ENCODE measurements at regions not wholly inside any gene's neighbourhood (a gene's known extent, or its start where the extent isn't known, plus 50 kb on each side); places are given as distances from the start of the nearest gene placed in this dataset.
"Not testable (repeated sequence)": the region's sequence is repeated elsewhere in the genome, so short reads cannot be mapped to it uniquely, and the experiment has no call there.

DNA sequence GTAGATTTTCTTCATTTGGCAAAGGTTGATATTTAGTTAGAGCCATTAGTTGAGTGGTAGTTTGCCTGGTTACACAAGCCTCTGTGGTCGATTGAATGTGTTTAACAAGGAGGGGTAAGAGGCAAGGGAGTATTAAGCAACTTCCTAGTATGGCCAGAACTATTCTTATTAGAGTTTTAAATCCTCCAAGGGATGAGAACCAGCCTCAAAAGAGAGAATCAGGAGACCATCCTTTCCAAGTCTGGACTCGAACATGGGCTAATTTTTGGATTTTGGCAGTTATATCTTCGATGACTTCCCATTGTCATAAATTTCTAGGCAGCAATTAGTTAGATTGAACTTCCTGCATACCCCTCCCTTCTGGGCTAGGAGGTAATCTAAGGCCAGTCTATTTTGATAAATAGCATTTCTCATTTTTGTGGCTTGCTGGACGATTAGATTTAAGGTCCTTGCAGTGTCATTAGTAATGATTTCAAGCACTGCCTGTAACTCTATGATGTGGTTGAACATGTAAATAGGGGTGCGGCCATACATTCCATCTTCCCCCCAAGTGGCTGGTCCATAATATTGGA, 219.5 kb upstream of the KCND2 start:
- DNase-seq: no peak

DNA sequence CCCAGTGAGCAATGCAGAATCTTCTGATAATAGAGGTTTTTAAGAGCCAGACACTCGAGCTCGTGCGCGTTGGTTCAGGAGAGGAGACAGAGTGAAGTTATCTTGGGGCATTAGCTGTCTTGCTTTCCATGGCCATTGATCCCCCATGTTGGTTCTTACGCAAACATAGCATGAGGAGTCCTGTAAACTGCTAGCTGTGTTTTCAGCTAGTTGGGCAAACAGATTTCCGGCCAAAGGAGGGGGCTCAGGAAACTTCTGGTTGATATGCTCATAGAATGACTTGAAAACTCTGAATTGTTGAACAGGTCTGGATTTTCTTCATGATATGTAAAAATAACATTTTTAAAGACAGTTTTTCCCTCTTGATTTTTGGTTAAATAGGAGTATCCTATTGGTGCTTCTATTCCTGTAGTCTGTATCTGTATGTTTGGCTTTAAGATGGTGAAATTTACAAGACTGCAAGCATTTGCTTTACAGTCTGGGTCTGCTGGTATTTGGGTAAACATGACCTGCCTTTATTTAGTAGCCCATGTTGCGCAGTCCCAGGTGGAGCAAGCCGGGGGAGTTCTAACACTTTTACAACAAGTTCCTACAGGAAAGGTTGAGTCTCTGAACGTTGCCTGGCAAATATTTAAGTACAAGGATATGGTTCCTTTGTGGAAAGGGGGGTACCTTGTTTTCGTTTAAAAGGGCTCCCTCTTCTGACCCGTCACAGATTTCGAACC, 218.4 kb upstream of the KCND2 start:
- no peak for DNase-seq

DNA sequence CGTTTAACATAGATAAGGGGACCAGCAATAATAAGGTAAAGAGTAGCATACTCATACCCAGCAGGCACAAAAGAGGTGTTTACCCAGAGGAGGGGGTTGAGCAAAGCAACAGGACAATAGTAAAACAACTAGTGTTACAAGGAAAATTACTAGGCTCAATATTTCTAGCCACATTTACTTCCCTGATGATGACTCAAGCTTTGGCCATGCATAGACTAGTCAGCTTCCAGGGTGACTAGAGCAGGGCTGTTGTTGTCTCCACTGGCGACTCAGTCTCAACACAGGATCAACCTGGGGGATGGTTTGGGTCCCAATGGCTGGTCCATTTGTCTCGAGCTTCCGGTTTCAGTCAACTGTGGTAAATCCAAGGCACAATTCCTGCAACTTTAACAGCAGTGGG, 217.7 kb upstream of the KCND2 start:
- no peak for DNase-seq

DNA sequence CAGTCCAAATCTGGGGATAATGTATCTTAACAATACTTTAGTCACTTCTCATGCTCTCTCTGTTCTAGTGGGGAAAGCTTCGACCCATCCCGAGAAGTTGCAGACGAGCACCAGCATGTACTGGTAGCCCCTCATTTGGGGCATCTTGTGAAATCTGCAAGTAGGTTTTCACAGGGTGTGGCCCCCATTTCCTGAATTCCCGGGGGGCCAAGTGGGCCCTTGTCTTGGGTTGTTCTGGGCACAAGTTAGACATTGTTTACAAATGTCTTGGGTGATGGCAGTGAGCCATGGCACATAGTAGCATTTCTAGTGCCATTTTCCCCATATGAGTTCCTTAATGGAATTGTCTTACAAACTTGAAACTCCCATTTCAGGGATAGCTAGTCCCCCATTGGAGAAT, 216.7 kb upstream of the KCND2 start:
- DNase-seq: no peak

DNA sequence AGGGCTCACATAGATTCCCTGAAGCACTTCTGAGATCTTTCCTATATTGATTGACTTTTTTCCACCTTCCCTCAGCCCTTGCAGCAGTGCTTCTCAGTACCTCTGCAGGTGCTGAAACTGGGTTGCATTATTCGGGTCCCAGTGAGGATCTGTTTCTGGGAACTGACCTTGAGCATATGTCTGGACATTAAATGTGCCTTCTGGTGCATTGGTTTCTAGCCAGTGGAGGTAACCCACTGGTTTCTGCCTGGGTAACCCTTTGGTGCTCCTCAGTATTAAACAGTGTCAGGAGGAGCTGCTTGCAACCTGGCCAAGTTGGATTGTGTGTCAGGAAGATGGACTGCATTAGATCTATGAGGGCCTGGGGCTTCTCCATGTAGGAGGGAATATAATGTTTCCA, 213.3 kb upstream of the KCND2 start:
- DNase-seq: no peak

DNA sequence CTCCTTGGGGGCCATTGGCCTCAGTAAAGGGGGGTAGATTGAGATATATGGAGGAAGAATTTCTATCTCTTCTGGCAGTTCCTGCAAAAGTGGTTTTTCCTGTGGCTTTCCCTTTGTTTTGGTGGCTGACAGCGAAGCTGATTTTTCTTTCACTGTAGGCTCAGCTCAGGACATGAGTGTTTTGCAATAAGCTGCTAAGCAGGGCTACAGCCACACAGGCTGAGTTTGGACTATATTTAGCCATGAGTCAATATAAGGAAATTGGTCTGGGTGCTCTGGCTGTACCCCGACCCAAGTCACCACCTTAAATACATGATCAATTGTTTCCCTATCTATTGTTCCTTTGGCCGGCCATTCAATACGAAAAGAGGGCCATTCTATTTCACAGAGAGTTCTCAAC, 212.7 kb upstream of the KCND2 start:
- no peak for DNase-seq

DNA sequence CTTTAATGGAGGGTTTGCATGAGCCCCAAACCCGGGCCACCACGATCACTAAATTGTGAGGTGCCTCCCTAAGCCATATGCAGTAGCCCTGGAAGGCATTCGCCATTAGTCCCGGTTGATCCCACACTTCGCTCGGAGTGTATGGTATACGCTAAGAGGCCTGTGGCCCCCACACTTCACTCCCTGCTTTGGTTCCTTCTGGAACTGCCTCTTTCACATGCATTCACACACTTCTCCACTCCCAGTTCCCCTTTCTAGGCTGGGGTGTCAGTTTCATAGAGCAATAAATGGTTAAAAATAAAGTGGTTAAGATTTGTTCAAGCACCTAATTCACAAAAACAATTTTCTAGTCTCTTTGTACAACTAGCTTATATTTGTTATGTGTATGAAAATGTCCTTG, 212.1 kb upstream of the KCND2 start:
- DNase-seq: no peak

DNA sequence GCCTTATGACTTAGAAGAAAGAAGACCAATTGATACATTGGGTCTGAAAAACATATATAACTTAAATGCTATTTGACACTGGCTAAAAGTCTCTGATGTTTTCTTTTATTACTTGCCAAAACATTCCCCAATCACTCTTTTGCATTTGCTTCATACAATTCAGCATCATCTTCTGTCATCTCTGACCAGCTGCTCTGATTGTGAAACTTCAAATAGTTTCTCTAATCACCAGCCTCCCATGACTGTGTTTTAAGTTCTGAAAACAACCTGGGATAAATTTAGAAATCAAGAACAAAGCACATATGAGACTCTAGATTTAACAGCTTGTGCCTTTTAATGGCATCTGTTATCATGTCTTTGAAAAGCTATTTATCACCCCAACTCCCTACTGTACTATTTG, 208.4 kb upstream of the KCND2 start:
- no peak for DNase-seq

DNA sequence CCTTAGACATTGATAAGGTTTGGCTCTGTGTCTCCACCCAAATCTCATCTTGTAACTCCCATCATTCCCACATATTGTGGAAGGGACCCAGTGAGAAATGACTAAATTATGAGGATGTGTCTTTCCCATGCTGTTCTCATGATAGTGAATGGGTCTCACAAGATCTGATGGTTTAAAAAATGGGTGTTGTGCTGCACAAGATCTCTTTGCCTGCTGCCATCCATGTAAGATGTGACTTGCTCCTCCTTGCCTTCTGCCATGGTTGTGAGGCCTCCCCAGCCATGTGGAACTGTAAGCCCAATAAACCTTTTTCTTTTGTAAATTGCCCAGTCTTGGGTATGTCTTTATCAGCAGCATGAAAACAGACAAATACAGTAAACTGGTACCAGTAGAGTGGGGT, 206.1 kb upstream of the KCND2 start:
- DNase-seq: not testable (repeated sequence)

DNA sequence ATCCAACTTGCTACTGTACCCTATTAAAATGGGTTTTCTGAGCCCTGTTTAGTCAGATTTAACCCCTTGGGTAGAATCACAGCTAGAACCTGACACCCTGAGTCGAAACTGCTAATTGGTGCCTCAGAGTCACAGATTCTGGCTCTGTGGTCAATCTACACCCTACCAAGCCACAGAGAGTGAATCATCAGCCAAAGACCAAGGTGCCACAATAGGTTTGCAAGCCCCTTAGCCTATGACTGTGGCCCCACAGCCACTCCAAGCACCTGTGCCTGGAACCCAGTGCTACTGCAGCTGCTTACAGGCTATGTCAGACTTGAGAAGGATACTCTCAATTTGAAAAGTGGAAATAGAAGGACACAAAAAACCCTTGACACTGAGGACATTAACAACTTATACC, 202.8 kb upstream of the KCND2 start:
- DNase-seq: no peak

DNA sequence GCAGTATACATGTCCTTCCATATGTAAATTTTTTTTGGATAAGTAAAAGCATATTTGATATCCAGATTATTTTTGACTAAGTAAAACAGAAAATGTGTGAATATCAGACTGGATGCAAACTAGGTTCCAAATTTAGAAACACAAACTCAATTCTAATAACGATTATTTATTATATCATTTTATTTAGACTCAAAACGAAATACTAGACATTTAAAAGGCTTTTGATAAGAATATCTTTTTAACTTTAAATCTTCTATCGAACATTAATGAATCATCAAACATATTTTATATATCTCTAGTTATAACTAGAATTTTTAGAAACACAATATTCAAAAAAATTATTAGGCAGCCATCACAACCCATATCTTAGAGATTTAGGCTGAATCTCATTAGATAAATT, 195.2 kb upstream of the KCND2 start:
- no peak for DNase-seq

DNA sequence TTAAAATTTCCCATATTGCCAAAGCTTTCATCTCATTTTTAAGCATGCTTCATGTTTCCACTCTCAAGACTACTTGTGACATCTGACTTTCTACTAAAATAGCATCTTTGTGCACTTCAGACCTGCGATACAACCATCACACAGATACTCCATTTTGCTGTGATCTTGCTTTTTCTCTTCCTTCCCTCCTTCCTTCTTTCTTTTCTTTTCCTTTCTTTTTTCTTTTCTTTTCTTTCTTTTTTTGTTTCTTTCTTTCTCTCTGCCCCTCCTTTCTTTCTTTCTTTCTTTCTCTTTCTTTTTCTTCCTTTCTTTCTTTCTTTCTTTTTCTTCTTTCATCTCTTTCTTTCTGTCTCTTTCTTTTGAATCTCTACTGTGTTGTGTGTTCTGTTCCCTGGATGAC, 194.0 kb upstream of the KCND2 start:
- no peak for DNase-seq

DNA sequence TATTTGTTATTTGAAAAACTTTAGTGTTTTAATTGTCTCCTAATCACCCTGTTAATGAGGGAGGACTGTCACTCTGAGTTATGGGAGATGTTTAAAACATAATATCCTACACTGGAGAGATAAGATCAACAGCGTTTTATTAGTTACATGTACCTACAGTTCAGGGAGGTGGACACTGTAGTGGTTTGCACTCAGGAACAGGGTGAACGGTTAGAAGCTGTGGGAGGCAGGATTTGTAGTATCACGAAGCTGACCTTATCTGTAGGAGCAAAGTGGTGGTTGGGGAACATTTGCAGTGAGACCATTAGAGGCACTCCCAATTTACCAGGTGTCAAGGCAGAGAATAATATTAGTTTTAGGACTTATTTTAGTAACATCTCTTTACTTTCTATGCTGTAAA, 193.3 kb upstream of the KCND2 start:
- DNase-seq: no peak

DNA sequence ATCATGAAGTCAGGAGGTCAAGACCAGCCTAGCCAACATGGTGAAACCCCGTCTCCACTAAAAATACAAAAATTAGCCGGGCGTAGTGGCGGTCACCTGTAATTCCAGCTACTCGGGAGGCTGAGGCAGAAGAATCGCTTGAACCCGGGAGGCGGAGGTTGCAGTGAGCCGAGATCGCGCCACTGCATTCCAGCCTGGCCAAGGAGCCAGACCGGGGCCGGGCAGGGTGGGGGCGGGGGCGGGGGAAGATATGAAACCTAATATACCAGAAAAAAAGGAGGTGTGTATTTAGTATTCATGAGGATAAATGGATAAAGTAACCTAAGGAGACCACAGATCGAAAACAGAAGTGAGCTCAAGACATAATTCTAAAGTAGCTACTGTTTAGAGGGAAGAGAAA, 186.5 kb upstream of the KCND2 start:
- DNase-seq: not testable (repeated sequence)

DNA sequence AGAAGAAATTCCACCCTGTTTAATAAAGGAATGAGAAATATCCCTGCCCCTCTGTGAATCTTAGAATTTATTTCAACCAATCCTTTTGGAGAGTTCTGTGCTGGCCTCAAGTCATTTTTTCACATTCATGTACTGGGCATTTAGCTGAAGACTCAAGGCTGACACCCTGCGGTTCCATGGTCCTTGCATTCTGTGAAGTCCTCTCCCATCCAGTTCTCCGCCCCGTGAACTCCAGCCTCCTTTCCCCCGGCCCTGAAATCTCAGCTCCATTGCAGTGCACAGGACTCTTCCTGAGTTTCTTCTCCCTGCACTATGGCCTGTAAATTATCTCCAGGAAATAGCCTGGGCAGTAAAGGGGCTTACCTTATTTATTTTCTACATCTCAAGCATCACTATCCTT, 183.0 kb upstream of the KCND2 start:
- no peak for DNase-seq

DNA sequence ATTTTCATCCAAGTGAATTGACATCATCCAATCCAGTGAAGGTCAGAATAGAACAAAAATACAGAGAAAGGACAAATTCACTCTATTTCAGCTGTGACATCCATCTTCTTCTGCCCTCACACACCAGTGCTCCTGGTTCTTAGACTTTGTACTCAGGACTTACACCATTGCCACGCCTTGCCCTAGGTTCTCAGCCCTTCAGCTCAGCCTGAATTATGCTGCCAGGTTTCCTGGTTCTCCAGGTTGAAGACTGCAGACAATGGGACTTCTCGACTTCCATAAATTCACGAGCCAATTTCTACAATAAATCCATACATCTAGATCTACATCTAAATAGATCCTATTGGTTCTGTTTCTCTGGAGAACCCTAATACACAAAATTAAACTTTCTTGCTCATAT, 181.2 kb upstream of the KCND2 start:
- DNase-seq: no peak

DNA sequence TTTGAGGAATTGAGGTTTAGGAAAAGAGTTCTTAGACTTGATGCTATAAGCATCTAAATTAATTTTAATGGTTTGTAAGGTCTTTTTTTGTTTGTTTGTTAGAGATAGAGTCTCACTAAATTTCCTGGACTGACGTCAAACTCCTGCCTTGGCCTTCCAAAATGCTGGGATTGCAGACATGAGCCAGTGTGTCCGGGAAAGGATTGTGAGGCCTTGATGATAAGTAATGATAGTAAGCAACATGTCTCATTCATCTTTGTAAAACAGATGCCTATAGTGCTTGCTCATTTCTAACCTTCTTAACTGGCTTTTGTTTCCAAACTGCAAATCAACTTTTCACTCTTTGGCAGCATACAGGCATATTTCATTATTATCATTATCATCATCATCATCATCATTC, 176.0 kb upstream of the KCND2 start:
- DNase-seq: no peak

DNA sequence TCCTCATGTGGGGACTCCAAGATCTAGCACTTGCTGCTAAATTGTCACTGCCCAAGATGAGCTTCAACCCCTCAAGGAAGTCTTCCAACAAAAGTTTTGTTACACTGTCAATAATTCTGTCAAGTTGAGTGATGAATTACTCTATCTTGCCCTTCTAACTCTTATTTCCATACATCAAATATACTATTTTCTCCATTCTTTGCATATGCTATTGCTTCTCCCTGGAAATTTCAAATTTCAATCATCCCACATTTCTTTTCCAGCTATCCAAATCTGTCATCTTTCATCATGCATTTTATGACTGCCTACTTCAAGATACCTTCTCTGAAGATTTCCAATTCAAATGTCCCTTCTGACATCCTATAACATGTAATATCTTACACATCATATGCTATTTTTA, 175.2 kb upstream of the KCND2 start:
- DNase-seq: no peak

DNA sequence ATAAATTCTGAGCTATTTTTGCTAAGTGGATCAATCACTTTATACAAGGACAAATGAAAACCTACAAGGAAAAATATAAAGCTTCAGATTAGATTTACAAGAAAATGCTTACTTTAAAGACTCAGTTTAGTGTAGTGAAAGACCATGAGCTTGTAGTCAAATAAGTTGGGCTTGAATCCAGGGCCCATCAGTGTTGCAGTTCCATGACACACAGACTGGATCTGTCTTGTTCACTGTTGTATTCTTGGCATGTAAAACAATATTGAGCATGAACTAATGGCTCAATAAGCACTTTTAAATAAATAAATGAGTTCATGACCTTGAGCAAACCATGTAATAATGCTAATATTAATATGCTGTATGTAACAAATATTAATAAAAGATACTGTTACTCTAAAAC, 164.6 kb upstream of the KCND2 start:
- DNase-seq: no peak

DNA sequence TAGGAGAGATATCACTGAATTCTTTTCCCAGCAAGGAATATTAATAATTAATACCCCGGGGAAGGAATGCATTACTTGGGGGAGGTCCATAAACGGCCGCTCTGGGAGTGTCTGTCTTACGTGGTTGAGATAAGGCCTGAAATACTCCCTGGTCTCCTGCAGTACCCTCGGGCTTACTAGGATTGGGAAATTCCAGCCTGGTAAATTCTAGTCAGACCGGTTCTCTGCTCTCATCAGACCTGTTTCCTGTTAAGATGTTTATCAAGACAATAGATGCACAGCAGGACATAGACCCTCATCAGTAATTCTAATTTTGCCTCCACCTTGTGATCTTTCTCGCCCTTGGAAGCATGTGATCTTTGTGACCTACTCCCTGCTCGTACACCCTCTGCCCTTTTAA, 162.8 kb upstream of the KCND2 start:
- no peak for DNase-seq

DNA sequence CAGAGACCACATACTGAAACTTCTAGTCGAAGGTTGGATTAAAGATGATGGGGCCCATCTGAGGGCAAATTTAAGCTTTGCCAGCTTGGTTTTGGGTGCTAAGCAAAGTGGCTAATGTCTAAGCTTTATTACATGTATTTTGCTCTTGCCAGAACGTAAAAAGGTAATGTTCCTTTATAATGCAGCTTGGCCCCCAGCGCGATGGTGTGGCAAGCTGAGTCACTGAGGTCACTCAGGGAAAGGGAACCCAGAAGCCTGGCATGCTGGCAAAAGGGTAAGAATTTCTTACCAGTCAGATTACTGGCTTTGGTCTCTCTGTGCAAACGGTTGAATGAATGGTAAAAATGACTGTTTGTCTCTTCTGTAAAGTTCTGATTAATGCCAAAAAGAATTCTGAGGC, 158.3 kb upstream of the KCND2 start:
- DNase-seq: no peak

DNA sequence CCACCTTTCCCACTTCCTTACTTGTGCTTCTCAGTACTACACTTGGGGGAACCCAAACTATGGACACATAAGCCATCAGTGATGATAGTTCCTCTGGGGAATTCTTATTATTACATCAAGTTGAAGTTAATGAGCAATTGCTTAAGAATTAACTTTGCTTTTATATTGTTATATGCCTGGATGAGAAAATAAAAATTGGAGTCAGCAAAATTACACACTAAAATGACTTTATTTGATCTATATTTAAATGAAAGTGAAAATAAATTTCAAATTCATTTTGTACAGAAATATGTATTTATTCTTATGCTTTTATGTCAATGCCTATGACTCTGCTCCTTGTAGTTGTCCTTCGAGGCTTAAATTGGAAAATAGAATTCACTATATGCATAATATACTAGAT, 149.4 kb upstream of the KCND2 start:
- DNase-seq: no peak

DNA sequence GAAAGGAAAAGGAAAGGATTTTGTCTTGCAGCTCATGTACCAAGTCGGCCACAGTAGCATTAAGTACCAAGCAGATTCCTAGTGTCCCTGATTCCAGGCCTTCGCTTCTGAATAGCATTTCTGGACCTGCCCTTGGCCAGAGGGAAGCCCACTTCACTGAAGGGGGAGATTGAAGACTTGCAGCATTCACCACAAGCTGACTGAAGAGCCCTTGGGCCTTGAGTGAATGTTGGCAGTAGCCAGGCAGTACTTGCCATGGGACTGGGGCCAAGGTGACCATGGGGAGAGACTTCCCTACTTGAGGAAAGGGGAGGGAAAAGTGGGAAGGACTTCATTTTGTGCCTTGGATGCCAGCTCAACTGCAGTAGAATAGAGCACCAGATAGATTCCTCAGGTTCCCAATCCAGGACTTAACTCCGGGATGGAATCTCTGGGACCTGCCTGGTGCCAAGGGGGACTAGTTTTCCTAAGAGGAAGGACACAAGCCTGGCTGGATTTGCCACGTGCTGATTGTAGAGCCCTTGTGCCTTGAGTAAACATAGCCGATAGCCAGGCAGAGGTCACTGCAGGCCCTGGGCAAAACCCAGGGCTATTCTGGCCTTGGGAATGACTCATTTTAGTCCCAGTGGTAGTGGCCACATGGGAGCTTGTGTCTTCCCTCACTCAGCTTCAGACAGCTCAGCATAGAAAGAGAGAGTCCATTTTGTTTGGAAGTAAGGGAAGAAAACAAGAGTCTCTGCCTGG, 141.7 kb upstream of the KCND2 start:
- no peak for DNase-seq

DNA sequence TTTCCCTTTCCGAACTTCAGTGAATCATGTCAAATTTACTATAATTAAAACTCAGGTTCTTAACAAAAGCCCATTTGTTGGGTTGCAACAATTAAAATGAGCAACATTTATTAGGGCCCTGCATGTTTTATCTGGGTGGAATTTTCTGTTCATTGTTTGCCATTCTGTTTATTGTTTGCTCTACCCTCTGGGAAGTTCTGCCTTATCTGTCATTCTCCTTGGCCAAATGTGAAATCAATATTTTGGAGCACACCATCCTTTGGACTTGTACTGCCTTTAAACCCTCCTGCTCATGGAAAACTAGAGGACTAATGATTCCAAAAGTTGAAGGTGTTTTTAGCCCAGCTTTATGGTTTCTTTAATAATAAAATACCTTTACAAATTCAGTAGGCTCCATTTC, 134.5 kb upstream of the KCND2 start:
- DNase-seq: no peak

DNA sequence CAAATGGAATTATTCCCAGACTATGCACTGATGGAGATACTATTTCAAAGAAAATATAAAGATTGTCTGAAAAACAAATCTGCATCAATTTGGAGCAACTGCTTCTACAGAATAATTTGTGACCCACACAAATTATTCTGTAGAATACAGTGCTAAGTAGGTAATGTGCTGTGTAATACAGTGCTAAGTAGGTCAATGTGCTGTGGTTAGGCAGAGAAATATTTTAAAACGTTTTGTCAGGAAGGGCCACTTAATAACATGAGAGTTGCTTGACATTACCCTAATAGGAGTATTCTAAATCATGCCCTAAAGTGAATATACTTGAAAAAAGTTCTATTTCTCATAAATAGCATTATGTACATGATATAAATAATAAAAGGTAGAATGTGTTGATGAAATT, 116.5 kb upstream of the KCND2 start:
- DNase-seq: no peak

Measured in NCI-H187 (cell line).